ENCODE measurements at regions not wholly inside any gene's neighbourhood (a gene's known extent, or its start where the extent isn't known, plus 50 kb on each side); places are given as distances from the start of the nearest gene placed in this dataset.
"Not testable (repeated sequence)": the region's sequence is repeated elsewhere in the genome, so short reads cannot be mapped to it uniquely, and the experiment has no call there.

- DNase-seq, result not testable (repeated sequence)
Measured at GRCh38 chr6:139998478-139998877, 624.0 kb upstream of the CITED2 start.

DNA sequence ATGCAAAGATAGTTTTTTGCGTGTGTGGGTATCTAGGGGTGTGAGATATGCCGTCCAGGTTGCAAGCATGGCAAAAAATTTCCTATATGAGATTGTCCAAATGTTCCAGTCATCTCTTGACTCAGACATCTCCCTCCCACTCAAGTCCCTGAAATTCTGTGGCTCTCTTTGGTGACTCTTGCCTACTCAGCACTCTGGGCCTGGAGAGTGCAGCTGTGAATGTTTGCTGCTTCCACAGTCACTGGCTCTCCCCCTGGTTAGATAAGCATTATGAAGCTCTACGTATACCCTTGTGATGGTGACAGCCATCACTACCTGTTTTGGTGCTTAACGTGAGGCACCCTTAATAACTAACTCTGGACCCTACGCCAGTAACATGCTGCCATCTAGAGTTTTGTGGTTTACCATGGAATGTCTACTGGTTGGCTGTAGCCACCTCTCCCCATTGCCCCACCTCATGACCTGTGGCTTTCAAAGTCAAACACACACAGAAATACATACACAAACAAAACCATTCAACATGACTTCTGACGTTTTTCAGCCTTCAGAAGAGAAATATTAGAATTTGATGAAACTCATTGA, 621.9 kb upstream of the CITED2 start:
- peak; percentile 1 for DNase-seq

GRCh38 chr6:139994998-139995397, 620.5 kb upstream of the CITED2 start:
- no peak for DNase-seq

- no peak for DNase-seq
Measured at GRCh38 chr6:139990856-139991465, 616.5 kb upstream of the CITED2 start.

GRCh38 chr6:139990026-139990686, 615.7 kb upstream of the CITED2 start:
- no peak for DNase-seq

DNA sequence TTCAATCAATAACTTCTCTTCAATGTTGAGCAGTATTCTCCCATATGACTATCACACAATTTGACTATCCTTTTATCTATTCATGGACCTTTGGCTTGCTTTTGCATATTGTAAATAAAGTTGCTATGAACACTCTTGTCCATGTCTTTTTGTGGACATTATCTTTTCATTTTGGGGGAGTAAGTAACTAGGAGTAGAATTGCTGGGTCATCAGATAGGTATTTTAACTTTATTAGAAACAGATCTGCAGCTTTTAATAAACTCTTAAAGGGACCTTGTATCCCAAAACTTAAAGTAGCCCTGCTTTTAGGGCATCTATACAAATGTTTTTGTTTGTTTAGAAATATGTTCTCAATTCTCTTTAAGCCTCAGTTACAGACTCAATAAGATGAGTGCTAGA, 614.2 kb upstream of the CITED2 start:
- DNase-seq, result no peak

GRCh38 chr6:139987091-139987490, 612.6 kb upstream of the CITED2 start:
- DNase-seq, result no peak

- no peak for DNase-seq
Measured at GRCh38 chr6:139985236-139985815, 610.9 kb upstream of the CITED2 start.

- DNase-seq, result no peak
Measured at GRCh38 chr6:139984317-139984716, 609.9 kb upstream of the CITED2 start.

DNA sequence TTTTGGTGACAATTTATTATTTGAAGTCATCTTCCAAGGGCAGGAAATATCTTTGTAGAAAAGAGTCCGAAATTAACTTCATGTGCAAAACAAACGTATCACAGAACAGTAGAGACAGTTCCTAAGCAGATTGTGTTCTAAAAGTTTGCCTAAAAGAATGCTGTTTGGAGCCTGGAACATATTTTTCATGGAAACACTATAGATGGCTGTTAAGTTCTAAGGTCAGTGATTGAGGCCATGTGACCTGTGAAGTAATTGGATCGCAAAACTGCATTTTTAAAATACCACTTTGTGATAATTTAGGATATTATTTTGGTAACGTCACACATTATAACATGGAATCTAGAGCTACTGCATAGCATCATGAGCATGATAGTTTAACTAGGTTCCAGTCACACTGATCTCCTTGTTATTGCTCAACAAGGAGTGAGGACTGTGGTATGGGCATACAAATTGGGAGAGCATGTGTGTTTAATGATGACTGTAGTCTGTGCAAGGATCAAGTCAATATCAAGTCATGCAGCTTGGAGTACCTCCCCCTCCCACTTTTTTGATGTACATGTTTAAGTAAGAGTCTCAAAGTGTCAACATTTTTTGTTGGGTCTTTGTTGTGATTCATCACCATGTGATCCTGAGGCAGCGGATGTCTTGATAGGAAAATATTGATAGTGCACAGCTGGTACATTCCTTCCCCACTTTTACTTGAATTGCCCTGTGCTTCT, 609.3 kb upstream of the CITED2 start:
- DNase-seq, result no peak

DNA sequence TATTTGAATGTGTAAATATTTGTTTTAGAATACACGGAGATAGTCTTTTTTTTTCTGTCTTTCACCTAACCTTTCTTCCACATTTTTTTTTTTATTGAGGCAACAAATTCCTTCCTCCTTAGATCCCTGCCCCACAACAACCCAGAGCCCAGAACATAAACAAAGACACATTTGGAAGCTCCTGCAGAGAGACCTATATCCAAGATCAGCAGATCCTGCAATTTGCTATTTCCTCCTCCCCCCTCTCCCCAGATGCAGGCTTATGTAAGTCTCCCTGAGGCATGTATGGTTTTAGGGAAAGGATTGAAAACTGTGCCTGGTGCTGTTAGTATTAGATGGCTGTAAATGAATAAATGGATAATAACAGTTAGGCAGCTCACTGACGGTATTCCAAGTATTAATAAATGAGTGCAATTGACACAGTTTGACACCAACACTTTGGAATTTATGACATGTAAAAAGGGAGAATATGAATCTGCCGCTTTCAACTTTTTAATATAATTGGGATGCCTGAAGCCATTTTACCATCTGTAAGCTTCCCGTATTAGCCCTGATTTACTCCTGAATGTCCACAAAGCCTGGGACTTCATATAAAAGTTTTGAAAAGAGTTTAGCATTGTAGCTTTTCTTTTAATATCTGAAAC, 608.3 kb upstream of the CITED2 start:
- DNase-seq, result no peak

- no peak for DNase-seq
Measured at GRCh38 chr6:139982195-139982594, 607.7 kb upstream of the CITED2 start.

DNA sequence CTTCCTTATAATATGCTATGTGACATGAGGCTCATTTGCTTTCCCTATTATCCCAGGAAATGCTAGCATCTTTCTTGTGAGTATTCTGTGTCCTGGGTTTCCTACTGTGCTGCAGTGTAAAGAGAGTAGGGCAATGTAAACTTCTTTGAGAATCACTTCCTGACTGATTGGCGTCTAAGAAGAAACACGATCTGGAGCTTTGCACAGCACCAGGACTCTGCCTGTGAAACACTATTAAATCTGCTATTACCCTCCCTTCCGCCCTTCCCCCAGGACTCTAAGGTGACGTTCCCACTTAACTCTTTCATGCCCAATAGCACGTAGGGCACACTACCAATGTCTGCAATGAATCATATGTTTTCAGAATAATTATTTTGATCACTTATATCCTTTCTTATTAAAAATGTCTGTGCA, 607.3 kb upstream of the CITED2 start:
- peak; percentile 15 for DNase-seq

DNA sequence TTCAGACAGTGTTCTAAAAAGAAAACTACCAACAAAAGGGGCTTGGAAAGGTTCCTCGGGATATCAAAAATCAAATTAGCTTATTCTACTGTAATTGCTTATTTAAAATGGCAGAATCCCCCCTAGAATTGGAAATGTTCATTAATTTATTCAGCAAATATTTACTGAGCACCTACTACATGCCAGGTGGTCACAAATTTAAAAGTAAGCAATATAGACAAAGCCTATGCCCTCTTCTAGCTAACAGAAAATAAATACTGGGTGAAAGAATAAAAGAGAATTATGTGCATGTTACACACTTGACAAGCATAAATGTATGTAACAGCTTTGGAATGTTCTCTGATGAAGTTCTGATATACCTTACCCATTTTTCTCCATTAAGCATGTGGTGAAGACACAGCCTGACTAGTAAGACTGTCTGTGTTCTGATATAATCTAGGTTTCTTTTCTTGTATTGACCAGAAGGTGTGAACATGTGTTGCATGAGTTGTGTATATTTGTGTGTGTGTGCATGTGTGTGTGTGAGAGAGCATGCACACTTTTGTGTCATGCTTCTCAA, 606.7 kb upstream of the CITED2 start:
- DNase-seq, result no peak

GRCh38 chr6:139980631-139981030, 606.2 kb upstream of the CITED2 start:
- not testable (repeated sequence) for DNase-seq

GRCh38 chr6:139979021-139979725, 604.7 kb upstream of the CITED2 start:
- no peak for DNase-seq

DNA sequence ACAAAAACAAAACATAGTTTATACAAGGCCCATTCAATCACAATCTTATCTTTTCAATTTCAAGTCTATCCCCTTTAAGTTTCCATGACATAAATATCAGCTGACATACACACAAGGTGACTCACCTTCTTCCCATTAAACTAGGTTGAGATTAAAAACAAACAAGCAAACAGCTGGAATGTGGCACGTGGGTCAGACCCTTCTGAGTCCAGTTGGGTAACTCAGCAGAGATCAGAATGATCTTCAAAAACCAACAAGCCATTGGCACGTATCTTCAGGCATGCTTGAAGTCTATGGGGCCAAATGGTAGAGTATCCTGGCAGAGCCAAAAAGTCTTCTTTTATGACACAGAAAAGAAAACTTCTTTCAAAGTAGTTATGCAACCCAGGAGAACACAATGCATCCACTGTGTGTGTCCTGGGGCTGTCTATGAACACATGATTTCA, 603.5 kb upstream of the CITED2 start:
- no peak for DNase-seq

DNA sequence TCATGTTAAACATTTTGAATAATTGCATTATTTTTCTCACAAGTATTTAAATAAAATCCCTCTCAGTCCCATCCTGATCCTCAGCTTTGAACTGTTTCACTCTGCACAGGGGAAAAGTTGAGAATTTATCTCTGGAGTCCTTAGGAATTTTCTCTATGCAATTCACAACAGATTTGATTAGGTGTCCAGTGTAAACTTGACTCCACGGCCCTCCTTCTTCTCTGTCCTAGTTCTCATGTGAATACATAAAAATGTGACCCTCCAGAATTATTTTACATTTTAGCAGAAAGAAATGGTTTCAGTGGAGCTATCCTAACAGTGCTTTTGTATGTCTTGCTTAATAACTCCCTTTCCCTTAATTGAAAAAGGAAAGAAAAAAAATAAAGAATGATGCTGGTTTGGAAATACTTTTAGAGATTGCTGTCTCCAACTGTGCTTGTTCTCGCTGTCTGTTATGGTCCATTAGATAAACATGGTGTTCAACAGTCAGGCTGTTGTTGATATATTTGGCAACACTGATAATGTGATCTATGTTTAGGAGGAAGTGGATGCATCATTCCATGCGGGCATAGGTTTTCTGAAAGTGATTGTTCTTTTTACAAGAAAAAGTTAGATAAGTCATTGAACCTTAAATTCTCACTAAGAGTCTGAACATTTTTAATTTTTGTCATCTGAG, 599.4 kb upstream of the CITED2 start:
- no peak for DNase-seq

DNA sequence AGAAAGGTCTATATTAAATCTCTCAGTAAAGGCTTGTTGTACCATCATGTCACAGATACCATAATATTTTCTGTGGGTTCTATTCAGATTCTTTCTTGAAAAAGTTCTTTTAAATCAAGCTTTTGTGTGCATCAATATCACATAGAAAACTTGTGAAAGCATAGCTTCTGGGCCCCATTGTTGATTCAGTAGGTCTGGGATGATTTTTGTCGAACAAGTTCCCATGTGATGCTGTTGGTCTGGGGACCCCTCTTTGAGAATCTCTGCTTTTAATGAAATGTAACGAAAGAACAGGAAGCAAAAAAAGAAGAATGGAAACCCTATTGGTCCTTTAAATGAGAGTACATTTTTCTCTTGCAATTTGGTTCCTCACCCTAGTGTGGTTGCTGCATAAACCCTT, 597.7 kb upstream of the CITED2 start:
- no peak for DNase-seq

DNA sequence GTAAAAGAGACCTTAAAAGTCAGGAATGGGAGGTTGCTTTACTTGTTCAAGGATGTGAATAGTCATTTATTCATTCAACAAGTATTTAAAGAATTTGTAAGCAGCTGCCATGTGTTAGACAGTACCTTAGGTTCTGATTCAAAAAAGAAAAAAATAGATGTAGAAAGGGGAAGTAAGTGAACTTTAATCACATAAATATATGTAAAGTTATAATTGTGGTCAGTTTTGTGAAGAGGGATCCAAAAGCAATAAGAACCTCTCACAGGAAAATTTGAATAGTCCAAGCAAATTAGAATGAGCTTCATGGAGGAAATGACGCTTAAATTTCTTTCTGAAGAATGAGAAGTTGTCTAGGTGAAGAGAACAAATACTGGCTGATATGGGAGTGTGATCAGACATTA, 596.1 kb upstream of the CITED2 start:
- DNase-seq, result no peak

DNA sequence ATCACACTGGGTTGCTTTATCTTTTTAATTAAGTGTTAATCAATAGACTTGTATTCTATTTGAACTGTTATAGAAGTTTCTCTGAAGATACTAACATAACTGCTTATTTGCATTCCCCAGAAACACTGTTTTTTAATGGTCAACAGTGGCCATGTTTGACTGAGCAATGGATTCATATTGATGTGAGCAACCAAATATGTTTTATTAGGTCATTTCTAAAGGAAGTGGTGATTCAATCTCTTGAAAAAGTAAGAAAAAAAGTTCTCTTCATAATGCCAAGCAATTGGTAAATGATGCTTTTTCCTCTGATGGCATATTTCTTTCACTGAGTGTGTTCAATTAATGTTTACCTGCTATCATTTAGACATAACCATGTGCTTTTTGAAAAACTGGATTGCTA, 593.0 kb upstream of the CITED2 start:
- no peak for DNase-seq
